K562 (cell line): ENCODE measurements at regions not wholly inside any gene's neighbourhood (a gene's known extent, or its start where the extent isn't known, plus 50 kb on each side); places are given as distances from the start of the nearest gene placed in this dataset.

ENCODE experiments used
- ATAC-seq: fragments of 200-7000 bp; cut with Tn5 transposase; 3 replicates; pipeline ENCODE4 v1.9.1; 2020; ENCODE audit warnings: moderate library complexity
- BruUV-seq: library from RNA; stranded (reverse); fragments of 400-500 nt; replicated peaks from 2 replicates; lab custom pipeline; 2021; lab: Mats Ljungman, UMichigan
- CTCF ChIA-PET: fragments of 300-600 bp; formaldehyde crosslinking; extraction: SDS; loops from one replicate; lab custom pipeline; 2021; ENCODE audit warnings: low intra/inter-chr PET ratio; lab: Yijun Ruan, JAX
- POLR2A ChIA-PET: fragments of 300-600, 350-650 bp; sonication (Branson Sonifier 250); formaldehyde crosslinking; extraction: SDS; loops from one replicate; lab custom pipeline; 2021; ENCODE audit warnings: antibody characterized with exemption, inconsistent platforms; lab: Yijun Ruan, JAX
- DNase-seq, 4 experiments: peaks; one replicate each; pipeline versions ENCODE4 v3.0.0 to v3.0.0-alpha.2; 2011 to 2018; ENCODE audit warnings: low spot score in 3 of 4, mixed read lengths in 3 of 4; ENCODE audit errors: extremely low read depth in 1 of 4
- FAIRE-seq: peaks from 2 replicates; lab custom pipeline; 2011; peaks lifted over from hg19 to GRCh38; lab: Jason Lieb, UNC
- H2AFZ ChIP-seq: 2 replicates; pipeline ENCODE4 v1.6.0; 2011; ENCODE audit warnings: low read depth, low read length, control low read depth, inconsistent platforms
- H3K27ac ChIP-seq: fragments of 200-600 bp; 3 replicates; pipeline ENCODE4 v1.8.0; 2011; ENCODE audit warnings: low read depth, mild to moderate bottlenecking, control low read depth, inconsistent platforms, low read length, moderate library complexity, mixed read lengths; ENCODE audit errors: extremely low read depth
- H3K27me3 ChIP-seq, 2 experiments: fragments of 300-600 bp in 1 of 2; 2 replicates in 1 of 2; 3 replicates in 1 of 2; pipeline versions ENCODE4 v1.6.0 to v1.8.0; 2011; ENCODE audit warnings: inconsistent platforms in 2 of 2, low read length in 2 of 2, mild to moderate bottlenecking in 1 of 2, mixed read lengths in 1 of 2, moderate library complexity in 1 of 2; ENCODE audit not compliant: control insufficient read depth in 2 of 2, insufficient read depth in 2 of 2
- H3K36me3 ChIP-seq: fragments of 300-600 bp; 3 replicates; pipeline ENCODE4 v1.8.0; 2011; ENCODE audit warnings: mild to moderate bottlenecking, low read length, inconsistent platforms; ENCODE audit not compliant: control insufficient read depth, insufficient read depth
- H3K4me1 ChIP-seq, 2 experiments: fragments of 200-600 bp in 1 of 2; replicated peaks in 1 of 2; 2 replicates in 1 of 2; 3 replicates in 1 of 2; pipeline versions ENCODE4 v1.5.1 to v1.8.0; 2011; ENCODE audit warnings: inconsistent platforms in 2 of 2, low read length in 2 of 2, mild to moderate bottlenecking in 1 of 2, mixed read lengths in 1 of 2, moderate library complexity in 1 of 2; ENCODE audit not compliant: control insufficient read depth in 2 of 2, insufficient read depth in 2 of 2
- H3K4me2 ChIP-seq: 2 replicates; pipeline ENCODE4 v1.6.1; 2011; ENCODE audit warnings: low read length, control low read depth, inconsistent platforms, mixed read lengths; ENCODE audit not compliant: insufficient read depth
- H3K4me3 ChIP-seq: fragments of 200-600 bp; sonication (generic), shearing (Covaris generic); 2 replicates; pipeline ENCODE4 v1.5.1; 2016; ENCODE audit warnings: control low read depth, inconsistent platforms
- H3K79me2 ChIP-seq: fragments of 200-600 bp; 3 replicates; pipeline ENCODE4 v1.8.0; 2011; ENCODE audit warnings: low read length, inconsistent platforms; ENCODE audit not compliant: control insufficient read depth, insufficient read depth
- H3K9ac ChIP-seq, 2 experiments: 2 replicates each; pipeline versions ENCODE4 v1.6.0 to v1.6.1; 2011; ENCODE audit warnings: low read depth in 2 of 2, low read length in 2 of 2, control low read depth in 1 of 2, inconsistent platforms in 1 of 2, mild to moderate bottlenecking in 1 of 2, mixed read lengths in 1 of 2; ENCODE audit not compliant: insufficient read depth in 1 of 2
- H3K9me1 ChIP-seq: one replicate; pipeline ENCODE4 v1.6.0; 2011; ENCODE audit warnings: inconsistent platforms, mild to moderate bottlenecking, low read length, moderate library complexity; ENCODE audit not compliant: control insufficient read depth, insufficient read depth
- H3K9me3 ChIP-seq: replicated peaks from 2 replicates; pipeline ENCODE4 v1.5.1; 2011; ENCODE audit warnings: low read depth, low read length, inconsistent platforms; ENCODE audit not compliant: control insufficient read depth, insufficient read depth
- H4K20me1 ChIP-seq: replicated peaks from 2 replicates; pipeline ENCODE4 v1.6.1; 2011; ENCODE audit warnings: low read length, inconsistent platforms, mixed read lengths; ENCODE audit not compliant: control insufficient read depth, insufficient read depth
- BRCA1 ChIP-seq, 2 experiments: fragments of 450-650 bp in 1 of 2; sonication (generic) in 1 of 2; formaldehyde crosslinking in 1 of 2; IDR thresholded peaks; 2 replicates each; pipeline versions ENCODE4 v1.5.0 to v1.6.1; 2017 to 2020; ENCODE audit warnings: mild to moderate bottlenecking in 1 of 2, missing genetic modification reagents in 1 of 2
- GATA2 ChIP-seq: sonication (generic); formaldehyde crosslinking; IDR thresholded peaks from 2 replicates; pipeline ENCODE4 v1.4.0; 2020; ENCODE audit warnings: mild to moderate bottlenecking, missing genetic modification reagents
- GTF2A2 ChIP-seq: IDR thresholded peaks from 2 replicates; pipeline ENCODE4 v1.6.1; 2016; ENCODE audit warnings: mild to moderate bottlenecking, missing genetic modification characterization, missing compliant biosample characterization
- MAX ChIP-seq: sonication (generic); formaldehyde crosslinking; IDR thresholded peaks from 2 replicates; pipeline ENCODE4 v1.9.0; 2022; ENCODE audit warnings: mild to moderate bottlenecking, missing genetic modification reagents
- PPARD ChIP-seq: fragments of 250-450 bp; sonication (Bioruptor Pico); IDR thresholded peaks from 2 replicates; pipeline ENCODE4 v1.8.0; 2022; ENCODE audit warnings: inconsistent platforms, mild to moderate bottlenecking, moderate library complexity
- SMAD3 ChIP-seq: fragments of 450-650 bp; formaldehyde crosslinking; conservative IDR thresholded peaks from 2 replicates; pipeline ENCODE4 v1.4.0; 2020; ENCODE audit warnings: mild to moderate bottlenecking
- SNRNP70 ChIP-seq: fragments of 200-400 bp; formaldehyde crosslinking; optimal IDR thresholded peaks from 2 replicates; pipeline ENCODE3; 2017; ENCODE audit warnings: low read depth, low read length
- STAT6 ChIP-seq: sonication (generic); formaldehyde crosslinking; IDR thresholded peaks from 2 replicates; pipeline ENCODE4 v1.8.1; 2023; ENCODE audit warnings: mild to moderate bottlenecking, missing genetic modification reagents
- TAF7 ChIP-seq: fragments of 450-650 bp; IDR thresholded peaks from 2 replicates; pipeline ENCODE4 v1.6.1; 2016; ENCODE audit warnings: missing genetic modification characterization, missing compliant biosample characterization
- TOE1 ChIP-seq, 2 experiments: fragments of 450-650 bp in 1 of 2; sonication (generic) in 1 of 2; formaldehyde crosslinking in 1 of 2; IDR thresholded peaks; 2 replicates each; pipeline versions ENCODE4 v1.7.1 to v1.8.0; 2016 to 2022; ENCODE audit warnings: borderline replicate concordance in 2 of 2, mild to moderate bottlenecking in 2 of 2, antibody characterized with exemption in 1 of 2, inconsistent platforms in 1 of 2, low read depth in 1 of 2, missing genetic modification reagents in 1 of 2, moderate library complexity in 1 of 2
- ZNF175 ChIP-seq: fragments of 200-800 bp; sonication (Bioruptor generic); IDR thresholded peaks from 2 replicates; pipeline ENCODE4 v1.6.1; 2016; ENCODE audit warnings: low read depth, mild to moderate bottlenecking, missing genetic modification characterization, missing compliant biosample characterization
- ZNF592 ChIP-seq: fragments of 450-650 bp; IDR thresholded peaks from 2 replicates; pipeline ENCODE4 v1.6.1; 2017; ENCODE audit warnings: antibody characterized with exemption, mild to moderate bottlenecking
- in situ Hi-C: fragments of 300-500 bp; cut with MboI; formaldehyde crosslinking; loops from 4 replicates; pipeline ENCODE4 v1.15.0; 2018; ENCODE audit warnings: inconsistent platforms, mixed read lengths
- intact Hi-C: fragments of 100-400 bp; cut with micrococcal nuclease; formaldehyde crosslinking; loops from 2 replicates; pipeline ENCODE4 v1.14.2; 2022

GRCh38 chr3:153693207-153693606 is 428.0 kb upstream of the ARHGEF26 start (continued):
- TF ChIP-seq ZNF592, result no peak
- TF ChIP-seq TAF7, result no peak
- TF ChIP-seq SMAD3 (CRISPR knock-in tag), result no peak
- TF ChIP-seq, all 486 proteins: peak for 0

- TF ChIP-seq BRCA1 (IDR thresholded peaks at IDR 0.05) (no peak), BRCA1 (CRISPR knock-in tag; IDR thresholded peaks at IDR 0.05) (no peak), MAX (CRISPR knock-in tag) (no peak), GATA2 (CRISPR knock-in tag) (no peak), GTF2A2 (tag) (no peak), TOE1 (IDR thresholded peaks at IDR 0.05; ENCODE audit: borderline replicate concordance) (no peak), TOE1 (CRISPR knock-in tag; IDR thresholded peaks at IDR 0.05; ENCODE audit: borderline replicate concordance, low read depth) (no peak), ZNF175 (no peak), SNRNP70 (no peak), STAT6 (CRISPR knock-in tag) (no peak), PPARD (no peak)
- H3K9me3 ChIP-seq, result no peaks in the 10 kb centered on the region
- ChIA-PET POLR2A (no interaction called here), CTCF (no interaction called here)
- no TSS peak for BruUV-seq
- no peak overlapping the region for H3K9ac ChIP-seq
- no peaks in the 10 kb centered on the region for H3K27me3 ChIP-seq
- no peak for DNase-seq
- no peak for FAIRE-seq
- no peaks in the 10 kb centered on the region for H3K9me1 ChIP-seq
- H3K36me3 ChIP-seq, result no peaks in the 10 kb centered on the region
- H3K4me2 ChIP-seq, result no peak overlapping the region
- intact Hi-C loops, result no loop called here
- H3K79me2 ChIP-seq, result no peaks in the 10 kb centered on the region
- H3K4me3 ChIP-seq, result no peak overlapping the region
- no peak overlapping the region for H2AFZ ChIP-seq
- no peaks in the 10 kb centered on the region for H3K4me1 ChIP-seq
- no peak overlapping the region for H3K27ac ChIP-seq
- H4K20me1 ChIP-seq, result no peaks in the 10 kb centered on the region
- ATAC-seq, result no peak
- in situ Hi-C loops, result no loop called here
Measured at GRCh38 chr3:153702106-153702505, 419.1 kb upstream of the ARHGEF26 start.
